ENCODE measurements at regions not wholly inside any gene's neighbourhood (a gene's known extent, or its start where the extent isn't known, plus 50 kb on each side); places are given as distances from the start of the nearest gene placed in this dataset.

DNA sequence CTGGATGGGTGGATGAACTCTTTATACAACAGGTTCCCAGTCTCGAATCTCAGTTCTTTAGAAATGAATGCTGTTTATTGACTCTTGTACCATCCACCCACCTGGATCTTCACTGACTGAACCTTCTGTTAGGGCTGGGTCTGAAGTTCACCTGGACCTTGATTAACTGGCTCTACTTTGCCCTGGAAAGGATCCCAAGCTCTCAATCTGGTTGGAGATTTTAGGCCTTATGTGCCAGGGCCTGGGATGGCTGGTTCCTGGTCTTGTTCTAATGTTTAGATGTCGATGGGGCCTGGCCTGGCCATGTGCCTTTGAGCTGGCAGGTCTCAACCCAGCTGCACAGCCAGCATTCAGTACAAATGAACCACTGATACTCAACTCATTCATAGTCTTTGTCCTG lies 76.5 kb upstream of the MED13L start:
- TF ChIP-seq, protein P1, sequence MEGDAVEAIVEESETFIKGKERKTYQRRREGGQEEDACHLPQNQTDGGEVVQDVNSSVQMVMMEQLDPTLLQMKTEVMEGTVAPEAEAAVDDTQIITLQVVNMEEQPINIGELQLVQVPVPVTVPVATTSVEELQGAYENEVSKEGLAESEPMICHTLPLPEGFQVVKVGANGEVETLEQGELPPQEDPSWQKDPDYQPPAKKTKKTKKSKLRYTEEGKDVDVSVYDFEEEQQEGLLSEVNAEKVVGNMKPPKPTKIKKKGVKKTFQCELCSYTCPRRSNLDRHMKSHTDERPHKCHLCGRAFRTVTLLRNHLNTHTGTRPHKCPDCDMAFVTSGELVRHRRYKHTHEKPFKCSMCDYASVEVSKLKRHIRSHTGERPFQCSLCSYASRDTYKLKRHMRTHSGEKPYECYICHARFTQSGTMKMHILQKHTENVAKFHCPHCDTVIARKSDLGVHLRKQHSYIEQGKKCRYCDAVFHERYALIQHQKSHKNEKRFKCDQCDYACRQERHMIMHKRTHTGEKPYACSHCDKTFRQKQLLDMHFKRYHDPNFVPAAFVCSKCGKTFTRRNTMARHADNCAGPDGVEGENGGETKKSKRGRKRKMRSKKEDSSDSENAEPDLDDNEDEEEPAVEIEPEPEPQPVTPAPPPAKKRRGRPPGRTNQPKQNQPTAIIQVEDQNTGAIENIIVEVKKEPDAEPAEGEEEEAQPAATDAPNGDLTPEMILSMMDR (conservative IDR thresholded peaks at IDR 0.05; ENCODE audit: low read depth, low read length) = no peak
- no peak overlapping the region for H3K4me3 ChIP-seq (ENCODE audit: low read depth, low read length)
- DNase-seq (ENCODE audit: low read depth) = no peak

DNA sequence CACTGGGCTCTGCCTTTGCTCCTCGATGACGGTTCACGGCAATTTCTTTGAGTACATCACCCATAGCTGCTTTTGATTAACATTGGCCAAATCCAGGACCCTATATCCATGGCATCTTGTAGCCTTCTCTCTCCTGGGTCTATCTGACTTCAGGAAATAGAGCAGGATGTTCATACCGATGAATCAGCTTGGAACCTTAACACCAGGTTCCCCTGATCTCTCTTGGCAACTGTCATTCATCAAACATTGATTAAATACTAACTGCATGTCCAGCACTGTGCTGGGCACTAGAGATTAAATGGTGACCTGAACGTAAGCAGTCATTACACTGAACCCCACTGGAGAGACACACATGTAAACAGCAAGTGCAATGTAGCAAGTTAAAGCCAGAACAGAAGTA lies 77.0 kb upstream of the MED13L start:
- no peak for DNase-seq (ENCODE audit: low read depth)
- TF ChIP-seq, protein P1 (conservative IDR thresholded peaks at IDR 0.05; ENCODE audit: low read depth, low read length) = no peak
- no peak overlapping the region for H3K4me3 ChIP-seq (ENCODE audit: low read depth, low read length)

DNA sequence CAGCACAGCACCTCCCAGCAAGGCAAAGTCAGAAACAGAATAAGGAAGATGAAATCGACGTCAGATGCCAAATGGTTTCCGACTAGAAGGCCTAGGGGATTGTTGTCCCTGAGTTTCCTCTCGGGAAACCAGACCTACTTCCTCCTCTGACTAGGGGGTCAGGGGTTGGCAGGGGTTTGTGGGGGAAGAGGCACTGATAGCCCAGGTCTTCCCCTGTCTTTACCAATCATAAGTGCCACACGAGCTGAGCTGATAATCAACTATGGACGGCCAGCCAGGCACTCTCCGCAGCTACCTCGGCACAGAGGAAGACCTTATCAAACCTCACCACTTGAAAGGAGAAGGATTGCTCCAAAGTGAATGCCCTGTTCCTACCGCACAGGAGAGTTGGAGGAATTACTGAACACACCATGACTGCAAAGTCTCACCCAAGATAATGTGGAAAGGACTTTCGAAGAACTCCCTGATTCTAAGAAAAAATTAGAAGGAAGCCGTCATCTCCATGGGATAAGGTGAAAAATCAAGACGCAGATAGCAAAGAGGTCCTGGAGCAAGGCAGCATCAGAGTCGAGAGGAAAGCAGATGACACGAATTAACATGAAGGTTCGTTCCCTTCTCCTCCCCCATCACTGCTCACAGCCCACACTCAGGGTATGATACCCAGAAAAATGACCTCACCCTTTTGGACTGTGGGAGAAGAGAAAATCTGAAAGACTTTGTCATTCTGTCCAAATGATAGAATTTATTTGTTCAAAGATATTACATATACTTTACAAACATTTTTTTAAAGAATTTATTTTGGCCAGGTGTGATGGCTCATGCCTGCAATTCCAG lies 77.7 kb upstream of the MED13L start:
- no peak overlapping the region for H3K4me3 ChIP-seq (ENCODE audit: low read depth, low read length)
- no peak for DNase-seq (ENCODE audit: low read depth)
- TF ChIP-seq, protein P1 (conservative IDR thresholded peaks at IDR 0.05; ENCODE audit: low read depth, low read length) = no peak

DNA sequence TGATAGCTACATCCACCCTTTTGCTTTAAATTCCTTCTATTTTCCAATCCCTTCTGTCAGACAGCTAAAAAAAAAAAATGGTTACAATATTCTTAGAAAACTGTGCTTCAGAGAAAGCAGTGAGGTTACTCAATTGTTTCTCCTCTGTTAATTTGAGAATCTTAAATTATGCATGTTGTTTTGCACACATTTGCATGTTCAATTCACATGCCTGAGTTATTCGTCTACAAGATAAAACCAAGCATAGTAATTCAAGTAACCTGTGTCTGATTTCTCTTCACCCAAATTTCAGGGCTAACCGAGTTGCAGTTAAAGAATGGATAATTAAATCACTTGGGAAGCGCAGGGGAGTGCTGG lies 81.0 kb upstream of the MED13L start:
- no peak overlapping the region for H3K4me3 ChIP-seq (ENCODE audit: low read depth, low read length)

DNA sequence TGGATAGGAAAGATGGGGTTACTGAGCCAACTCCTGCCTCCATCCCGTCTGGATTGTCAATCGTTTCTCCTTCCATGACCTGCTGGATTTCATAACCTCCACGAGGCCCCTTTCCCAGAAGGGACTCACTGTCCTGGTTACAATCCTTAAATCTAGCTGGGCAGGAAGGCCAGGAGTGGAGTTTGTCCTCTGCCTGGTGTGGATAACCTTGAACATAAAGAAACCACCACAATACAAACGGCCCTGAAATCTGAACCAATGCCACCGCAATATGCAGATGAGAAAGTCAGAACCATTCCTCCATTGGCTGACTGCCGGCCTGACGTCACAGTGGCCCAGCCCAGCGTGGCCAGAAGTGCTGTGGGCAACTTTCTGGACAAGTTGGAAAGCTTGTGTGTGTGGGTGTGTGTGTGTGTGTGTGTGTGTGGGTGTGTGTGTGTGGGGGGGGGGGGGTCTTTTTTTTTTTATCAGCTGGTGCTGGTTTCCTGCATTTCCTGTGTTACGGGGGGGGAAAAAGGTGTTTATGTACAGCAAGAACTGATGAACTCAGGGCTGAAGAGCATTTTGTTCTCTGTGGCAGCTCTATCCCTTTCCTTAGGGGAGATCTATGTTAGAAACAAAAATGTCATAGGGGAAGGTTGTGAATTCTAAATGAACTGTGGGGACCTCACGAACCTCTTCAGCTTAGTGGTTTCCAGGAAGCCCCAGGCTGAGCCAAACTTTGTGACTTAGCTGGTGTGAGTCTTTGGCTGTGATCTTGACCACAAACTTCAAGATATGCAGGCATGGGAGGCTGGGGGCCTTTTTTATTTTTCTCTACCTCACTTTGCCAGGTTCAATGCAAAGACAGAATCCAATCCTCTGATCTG lies 81.6 kb upstream of the MED13L start:
- peak; percentile 97 for DNase-seq (ENCODE audit: low read depth)
- TF ChIP-seq, protein P1 (conservative IDR thresholded peaks at IDR 0.05; ENCODE audit: low read depth, low read length) = no peak
- H3K4me3 ChIP-seq (ENCODE audit: low read depth, low read length) = peak overlapping the region; percentile 41

More for the DNA sequence above, 81.0 kb upstream of the MED13L start:
- no peak for DNase-seq (ENCODE audit: low read depth)
- TF ChIP-seq, protein P1 (conservative IDR thresholded peaks at IDR 0.05; ENCODE audit: low read depth, low read length) = no peak

DNA sequence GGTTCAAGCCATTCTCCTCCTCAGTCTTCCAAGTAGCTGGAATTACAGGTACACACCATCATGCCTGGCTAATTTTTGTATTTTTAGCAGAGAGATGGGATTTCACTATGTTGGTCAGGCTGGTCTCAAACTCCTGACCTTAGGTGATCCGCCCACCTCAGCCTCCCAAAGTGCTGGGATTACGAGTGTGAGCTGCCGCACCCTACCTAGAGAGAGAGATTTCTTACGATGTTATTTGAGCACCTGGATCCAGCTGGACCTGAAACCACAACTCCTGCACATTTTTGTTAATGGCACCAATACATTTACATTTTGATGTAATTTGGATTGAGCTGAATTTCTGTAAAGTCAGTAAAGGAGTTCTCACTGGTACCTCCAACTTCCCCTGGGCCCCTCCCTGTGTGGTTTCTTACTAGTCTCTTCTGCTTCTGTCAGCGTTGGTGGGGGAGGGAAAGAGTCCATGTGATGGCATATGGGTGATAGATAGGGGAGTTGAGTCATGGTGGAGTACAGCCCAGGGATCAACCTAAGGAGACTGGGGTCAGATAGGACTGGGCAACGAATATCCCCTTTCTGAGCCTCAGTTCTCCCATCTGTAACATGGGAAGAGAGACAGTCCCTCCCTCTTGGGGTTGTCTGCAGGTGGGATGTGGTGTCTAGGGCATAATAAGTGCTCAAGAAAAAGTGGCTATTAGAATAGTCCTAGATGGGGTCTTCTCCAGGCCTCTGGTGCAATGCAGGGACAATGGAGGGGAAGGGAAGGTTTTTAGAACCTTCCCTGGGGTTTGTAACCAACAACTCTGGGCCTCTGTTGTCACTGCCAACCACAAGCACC lies 83.3 kb upstream of the MED13L start:
- TF ChIP-seq, protein P1 (conservative IDR thresholded peaks at IDR 0.05; ENCODE audit: low read depth, low read length) = no peak
- H3K4me3 ChIP-seq (ENCODE audit: low read depth, low read length) = no peak overlapping the region
- DNase-seq (ENCODE audit: low read depth) = no peak
